ENCODE measurements at regions not wholly inside any gene's neighbourhood (a gene's known extent, or its start where the extent isn't known, plus 50 kb on each side); places are given as distances from the start of the nearest gene placed in this dataset.

GRCh38 chr21:38159355-38159754 lies 97.4 kb upstream of the KCNJ15 start:
- peak; percentile 38 to 51 for DNase-seq

- no peak for DNase-seq
Measured at GRCh38 chr21:38165466-38166172, 91.2 kb upstream of the KCNJ15 start.

- DNase-seq = no peak
Measured at GRCh38 chr21:38166173-38166535, 90.6 kb upstream of the KCNJ15 start.

- no peak for DNase-seq
Measured at GRCh38 chr21:38167345-38167744, 89.4 kb upstream of the KCNJ15 start.

GRCh38 chr21:38170283-38170682 lies 86.5 kb upstream of the KCNJ15 start:
- peak in 1 of 2 donors; percentile 30 for DNase-seq

- DNase-seq = no peak
Measured at GRCh38 chr21:38170704-38171682, 85.8 kb upstream of the KCNJ15 start.

- no peak for DNase-seq
Measured at GRCh38 chr21:38171723-38172344, 85.0 kb upstream of the KCNJ15 start.

- no peak for DNase-seq
Measured at GRCh38 chr21:38173276-38174035, 83.3 kb upstream of the KCNJ15 start.

- no peak for DNase-seq
Measured at GRCh38 chr21:38175306-38175705, 81.5 kb upstream of the KCNJ15 start.

- no peak for DNase-seq
Measured at GRCh38 chr21:38177919-38178652, 78.7 kb upstream of the KCNJ15 start.

- no peak for DNase-seq
Measured at GRCh38 chr21:38178653-38179470, 77.9 kb upstream of the KCNJ15 start.

- DNase-seq = no peak
Measured at GRCh38 chr21:38179511-38179910, 77.3 kb upstream of the KCNJ15 start.

GRCh38 chr21:38181096-38181495 lies 75.7 kb upstream of the KCNJ15 start:
- no peak for DNase-seq

- DNase-seq = no peak
Measured at GRCh38 chr21:38182370-38182985, 74.3 kb upstream of the KCNJ15 start.

GRCh38 chr21:38183961-38184360 lies 72.8 kb upstream of the KCNJ15 start:
- DNase-seq = no peak

- no peak for DNase-seq
Measured at GRCh38 chr21:38186661-38187270, 70.0 kb upstream of the KCNJ15 start.

GRCh38 chr21:38188037-38188436 lies 68.8 kb upstream of the KCNJ15 start:
- DNase-seq = no peak

- no peak for DNase-seq
Measured at GRCh38 chr21:38196036-38196435, 60.8 kb upstream of the KCNJ15 start.

- DNase-seq = no peak
Measured at GRCh38 chr21:38202811-38203210, 54.0 kb upstream of the KCNJ15 start.

GRCh38 chr21:38203229-38203628 lies 53.6 kb upstream of the KCNJ15 start:
- no peak for DNase-seq

Measured in CD4-positive, alpha-beta T cell treated with Interferon alpha-2 for 1 hour (primary cell).